Natural killer cell (primary cell): ENCODE measurements at regions not wholly inside any gene's neighbourhood (a gene's known extent, or its start where the extent isn't known, plus 50 kb on each side); places are given as distances from the start of the nearest gene placed in this dataset.

Experiments used
- ATAC-seq, 3 donors: fragments of 150-1000 bp in 2 of 3; fragments of 200-7000 bp in 1 of 3; cut with Tn5 transposase; 1 replicate in 1 of 3; 2 replicates in 2 of 3; pipeline ENCODE4 v1.10.0; 2021; ENCODE audit warnings: mild to moderate bottlenecking in 2 of 3, moderate library complexity in 2 of 3
- DNase-seq, 2 donors: peaks; one replicate each; pipeline versions ENCODE4 v3.0.0 to v3.0.0-alpha.2; 2013 to 2021; ENCODE audit warnings: mixed read lengths in 1 of 2
- H3K27ac ChIP-seq: one replicate; pipeline ENCODE4 v1.5.1; 2013; ENCODE audit warnings: mild to moderate bottlenecking, low read length
- H3K27me3 ChIP-seq: one replicate; pipeline ENCODE4 v1.6.1; 2013; ENCODE audit warnings: low read length; ENCODE audit not compliant: control insufficient read depth, insufficient read depth
- H3K36me3 ChIP-seq: one replicate; pipeline ENCODE4 v1.6.1; 2013; ENCODE audit warnings: low read length; ENCODE audit not compliant: control insufficient read depth, insufficient read depth
- H3K4me1 ChIP-seq: one replicate; pipeline ENCODE4 v1.6.1; 2013; ENCODE audit warnings: low read length; ENCODE audit not compliant: control insufficient read depth, insufficient read depth
- H3K4me3 ChIP-seq: one replicate; pipeline ENCODE4 v1.5.1; 2013; ENCODE audit warnings: low read length
- H3K9me3 ChIP-seq: one replicate; pipeline ENCODE4 v1.6.1; 2013; ENCODE audit warnings: low read length; ENCODE audit not compliant: control insufficient read depth, insufficient read depth
- H3K27ac Mint-ChIP-seq, 2 donors: one replicate each; pipeline ENCODE4 v1.8.0; 2022; ENCODE audit warnings: mild to moderate bottlenecking in 2 of 2, mixed read lengths in 2 of 2, moderate library complexity in 1 of 2
- H3K27me3 Mint-ChIP-seq, 2 donors: one replicate each; pipeline ENCODE4 v1.8.0; 2022; ENCODE audit warnings: low read depth in 2 of 2, mixed read lengths in 2 of 2
- H3K36me3 Mint-ChIP-seq: one replicate; pipeline ENCODE4 v1.8.0; 2022; ENCODE audit warnings: mixed read lengths
- H3K4me1 Mint-ChIP-seq, 2 donors: one replicate each; pipeline ENCODE4 v1.8.0; 2022; ENCODE audit warnings: mixed read lengths in 2 of 2
- H3K4me3 Mint-ChIP-seq: one replicate; pipeline ENCODE4 v1.8.0; 2022; ENCODE audit warnings: mild to moderate bottlenecking, moderate library complexity, mixed read lengths
- H3K9me3 Mint-ChIP-seq, 2 donors: one replicate each; pipeline ENCODE4 v1.8.0; 2022; ENCODE audit warnings: mixed read lengths in 2 of 2
- CTCF ChIP-seq: fragments of 200-600 bp; IDR thresholded peaks from one replicate; pipeline ENCODE4 v1.8.0; 2022; ENCODE audit warnings: antibody characterized with exemption
- WGBS: methylation state at CpG from one replicate; pipeline ENCODE4 v1.1.7; 2013; ENCODE audit warnings: missing lambda C conversion rate; ENCODE audit not compliant: insufficient coverage; 5-methylcytosine and 5-hydroxymethylcytosine counted together
- intact Hi-C: fragments of 100-400 bp; cut with micrococcal nuclease; formaldehyde crosslinking; loops from one replicate; pipeline ENCODE4 v1.14.2; 2022

DNA sequence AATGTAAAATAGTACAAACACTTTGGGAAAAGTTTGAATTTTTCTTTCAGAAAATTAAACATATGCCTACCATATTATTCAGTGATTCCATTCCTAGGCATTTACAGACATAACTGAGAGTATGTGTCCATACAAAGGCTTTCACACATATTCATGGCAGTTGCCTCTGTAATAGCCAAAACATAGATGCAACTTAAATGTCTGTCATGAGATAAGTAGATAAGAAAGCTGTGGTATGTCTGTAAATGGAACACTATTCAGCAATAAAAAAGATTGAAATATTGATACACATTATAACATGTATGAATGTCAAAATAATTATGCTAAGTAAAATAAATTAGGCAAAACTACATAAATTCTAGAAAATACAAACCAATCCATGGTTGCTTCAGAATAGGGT is 964.5 kb upstream of the MBL2 start:
- Mint-ChIP-seq H3K9me3 (peaks cover 9 to 18% of the 10 kb centered on the region in 2 donors), H3K4me3 (no peak overlapping the region), H3K36me3 (no peaks in the 10 kb centered on the region), H3K4me1 (no peaks in the 10 kb centered on the region), H3K27ac (no peak overlapping the region), H3K27me3 (no peaks in the 10 kb centered on the region)
- Histone ChIP-seq H3K4me1 (no peaks in the 10 kb centered on the region), H3K4me3 (no peak overlapping the region), H3K36me3 (no peaks in the 10 kb centered on the region), H3K27me3 (no peaks in the 10 kb centered on the region), H3K27ac (no peak overlapping the region), H3K9me3 (no peaks in the 10 kb centered on the region)
- no peak for DNase-seq
- no peak for TF ChIP-seq CTCF
- no peak for ATAC-seq
- intact Hi-C loops = no loop called here

- no peak for DNase-seq
Observed at GRCh38 chr10:53726921-53727320, 954.3 kb upstream of the MBL2 start.

GRCh38 chr10:53724581-53724980 is 952.0 kb upstream of the MBL2 start:
- Histone ChIP-seq H3K27me3 (no peaks in the 10 kb centered on the region), H3K9me3 (peaks cover 6% of the 10 kb centered on the region), H3K4me3 (no peak overlapping the region), H3K36me3 (no peaks in the 10 kb centered on the region), H3K4me1 (no peaks in the 10 kb centered on the region), H3K27ac (no peak overlapping the region)
- no peak overlapping the region for H3K4me3 Mint-ChIP-seq
- no peaks in the 10 kb centered on the region for H3K27me3 Mint-ChIP-seq
- ATAC-seq (no peak), DNase-seq (no peak)
- 94% methylated on average over 3 of the region's 4 CpGs for WGBS
- peaks cover 2 to 21% of the 10 kb centered on the region in 2 donors for H3K9me3 Mint-ChIP-seq
- intact Hi-C loops = no loop called here
- no peak for TF ChIP-seq CTCF
- no peaks in the 10 kb centered on the region for H3K4me1 Mint-ChIP-seq
- no peak overlapping the region for H3K27ac Mint-ChIP-seq
- no peaks in the 10 kb centered on the region for H3K36me3 Mint-ChIP-seq

More at GRCh38 chr10:53726921-53727320, 954.3 kb upstream of the MBL2 start:
- peaks cover 6% of the 10 kb centered on the region for H3K9me3 ChIP-seq
- no peak overlapping the region for H3K27ac ChIP-seq
- H3K4me1 ChIP-seq = no peaks in the 10 kb centered on the region
- Mint-ChIP-seq H3K4me3 (no peak overlapping the region), H3K4me1 (no peaks in the 10 kb centered on the region), H3K9me3 (peaks cover 5 to 20% of the 10 kb centered on the region in 2 donors), H3K27ac (no peak overlapping the region), H3K27me3 (no peaks in the 10 kb centered on the region), H3K36me3 (no peaks in the 10 kb centered on the region)
- intact Hi-C loops = no loop called here
- no peaks in the 10 kb centered on the region for H3K27me3 ChIP-seq
- H3K36me3 ChIP-seq = no peaks in the 10 kb centered on the region
- WGBS = 80% methylated on average over 7 of the region's 7 CpGs
- TF ChIP-seq CTCF = no peak
- no peak for ATAC-seq
- no peak overlapping the region for H3K4me3 ChIP-seq

GRCh38 chr10:53719658-53720057 is 947.1 kb upstream of the MBL2 start:
- no peak overlapping the region for H3K4me3 Mint-ChIP-seq
- intact Hi-C loops = no loop called here
- no peak overlapping the region for H3K27ac Mint-ChIP-seq
- Histone ChIP-seq H3K27ac (no peak overlapping the region), H3K9me3 (no peaks in the 10 kb centered on the region), H3K36me3 (no peaks in the 10 kb centered on the region), H3K4me1 (no peaks in the 10 kb centered on the region), H3K27me3 (no peaks in the 10 kb centered on the region), H3K4me3 (no peak overlapping the region)
- H3K27me3 Mint-ChIP-seq = no peaks in the 10 kb centered on the region
- DNase-seq (no peak), ATAC-seq (no peak)
- H3K4me1 Mint-ChIP-seq = no peaks in the 10 kb centered on the region
- peaks cover 14 to 26% of the 10 kb centered on the region in 2 donors for H3K9me3 Mint-ChIP-seq
- no peaks in the 10 kb centered on the region for H3K36me3 Mint-ChIP-seq
- 100% methylated on average over 1 of the region's 1 CpG for WGBS
- TF ChIP-seq CTCF = no peak
